ENCODE measurements at regions not wholly inside any gene's neighbourhood (a gene's known extent, or its start where the extent isn't known, plus 50 kb on each side); places are given as distances from the start of the nearest gene placed in this dataset.

DNA sequence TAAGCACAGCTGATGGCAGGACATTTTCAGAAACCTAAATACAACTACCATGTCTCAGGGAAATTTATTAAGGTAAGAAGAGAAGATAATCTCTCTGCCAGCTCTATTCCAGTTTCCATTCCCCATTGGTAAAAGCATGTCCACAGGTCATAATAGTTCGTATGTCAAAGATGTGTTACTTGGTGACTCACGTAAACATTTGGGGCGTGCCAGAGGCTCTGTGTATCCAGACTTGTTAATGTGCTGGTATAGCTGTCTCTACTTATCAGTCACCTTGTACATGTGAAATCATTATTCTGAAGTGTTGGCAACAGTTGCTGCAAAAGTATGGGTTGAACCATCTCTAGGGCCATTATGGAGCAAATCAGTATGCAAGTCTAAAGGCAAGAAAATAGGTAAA, 1345.1 kb downstream of the SUCLG1 start:
- TF ChIP-seq, protein P1, sequence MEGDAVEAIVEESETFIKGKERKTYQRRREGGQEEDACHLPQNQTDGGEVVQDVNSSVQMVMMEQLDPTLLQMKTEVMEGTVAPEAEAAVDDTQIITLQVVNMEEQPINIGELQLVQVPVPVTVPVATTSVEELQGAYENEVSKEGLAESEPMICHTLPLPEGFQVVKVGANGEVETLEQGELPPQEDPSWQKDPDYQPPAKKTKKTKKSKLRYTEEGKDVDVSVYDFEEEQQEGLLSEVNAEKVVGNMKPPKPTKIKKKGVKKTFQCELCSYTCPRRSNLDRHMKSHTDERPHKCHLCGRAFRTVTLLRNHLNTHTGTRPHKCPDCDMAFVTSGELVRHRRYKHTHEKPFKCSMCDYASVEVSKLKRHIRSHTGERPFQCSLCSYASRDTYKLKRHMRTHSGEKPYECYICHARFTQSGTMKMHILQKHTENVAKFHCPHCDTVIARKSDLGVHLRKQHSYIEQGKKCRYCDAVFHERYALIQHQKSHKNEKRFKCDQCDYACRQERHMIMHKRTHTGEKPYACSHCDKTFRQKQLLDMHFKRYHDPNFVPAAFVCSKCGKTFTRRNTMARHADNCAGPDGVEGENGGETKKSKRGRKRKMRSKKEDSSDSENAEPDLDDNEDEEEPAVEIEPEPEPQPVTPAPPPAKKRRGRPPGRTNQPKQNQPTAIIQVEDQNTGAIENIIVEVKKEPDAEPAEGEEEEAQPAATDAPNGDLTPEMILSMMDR (IDR thresholded peaks at IDR 0.05; ENCODE audit: insufficient read depth, low read length, poor library complexity, severe bottlenecking) = no peak
- TF ChIP-seq EZH2phosphoT487 (conservative IDR thresholded peaks at IDR 0.05; ENCODE audit: low read length) = no peak

All from SU-DHL-6 (cell line).